DND-41 (cell line): ENCODE measurements at regions not wholly inside any gene's neighbourhood (a gene's known extent, or its start where the extent isn't known, plus 50 kb on each side); places are given as distances from the start of the nearest gene placed in this dataset.

Experiments used
- EZH2 ChIP-seq: IDR thresholded peaks from 3 replicates; pipeline ENCODE4 v1.6.1; 2012; ENCODE audit warnings: borderline replicate concordance, low read depth, mild to moderate bottlenecking, moderate library complexity, low read length, inconsistent platforms; ENCODE audit not compliant: severe bottlenecking
- TF ChIP-seq, protein P1 (sequence below): IDR thresholded peaks from 2 replicates; pipeline ENCODE4 v1.5.1; 2012; ENCODE audit warnings: borderline replicate concordance, low read length, moderate library complexity, mild to moderate bottlenecking; ENCODE audit not compliant: poor library complexity, severe bottlenecking; ENCODE audit errors: extremely low read depth

DNA sequence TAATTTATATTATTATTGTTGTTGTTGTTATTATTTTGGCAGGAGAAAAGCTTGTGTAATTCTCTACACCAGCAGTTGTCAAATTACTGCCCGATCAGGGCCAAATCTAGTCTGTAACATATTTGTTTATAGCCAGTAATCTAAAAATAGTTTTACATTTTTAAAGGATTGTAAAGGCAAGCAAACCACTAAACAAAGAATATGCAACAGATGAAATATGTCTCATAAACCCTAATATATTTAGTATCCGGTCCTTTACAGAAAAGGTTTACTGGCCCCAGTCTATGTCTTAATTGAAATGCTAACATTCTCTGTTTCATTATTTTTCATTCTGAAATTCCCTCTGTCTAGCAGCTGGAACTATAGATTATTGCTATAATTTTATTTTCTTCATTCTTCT, 709.5 kb downstream of the KCNJ2 start:
- TF ChIP-seq, protein P1, sequence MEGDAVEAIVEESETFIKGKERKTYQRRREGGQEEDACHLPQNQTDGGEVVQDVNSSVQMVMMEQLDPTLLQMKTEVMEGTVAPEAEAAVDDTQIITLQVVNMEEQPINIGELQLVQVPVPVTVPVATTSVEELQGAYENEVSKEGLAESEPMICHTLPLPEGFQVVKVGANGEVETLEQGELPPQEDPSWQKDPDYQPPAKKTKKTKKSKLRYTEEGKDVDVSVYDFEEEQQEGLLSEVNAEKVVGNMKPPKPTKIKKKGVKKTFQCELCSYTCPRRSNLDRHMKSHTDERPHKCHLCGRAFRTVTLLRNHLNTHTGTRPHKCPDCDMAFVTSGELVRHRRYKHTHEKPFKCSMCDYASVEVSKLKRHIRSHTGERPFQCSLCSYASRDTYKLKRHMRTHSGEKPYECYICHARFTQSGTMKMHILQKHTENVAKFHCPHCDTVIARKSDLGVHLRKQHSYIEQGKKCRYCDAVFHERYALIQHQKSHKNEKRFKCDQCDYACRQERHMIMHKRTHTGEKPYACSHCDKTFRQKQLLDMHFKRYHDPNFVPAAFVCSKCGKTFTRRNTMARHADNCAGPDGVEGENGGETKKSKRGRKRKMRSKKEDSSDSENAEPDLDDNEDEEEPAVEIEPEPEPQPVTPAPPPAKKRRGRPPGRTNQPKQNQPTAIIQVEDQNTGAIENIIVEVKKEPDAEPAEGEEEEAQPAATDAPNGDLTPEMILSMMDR = no peak
- TF ChIP-seq EZH2 = no peak
